Progenitor cell of endocrine pancreas (in vitro differentiated cells): ENCODE measurements at regions not wholly inside any gene's neighbourhood (a gene's known extent, or its start where the extent isn't known, plus 50 kb on each side); places are given as distances from the start of the nearest gene placed in this dataset.

ENCODE experiments used
- DNase-seq: peaks from one replicate; pipeline ENCODE4 v3.0.0; 2021; ENCODE audit warnings: low spot score; ENCODE audit not compliant: unreplicated experiment
- H3K27ac Mint-ChIP-seq: 2 replicates; pipeline ENCODE4 v1.8.0; 2021; ENCODE audit warnings: mild to moderate bottlenecking, moderate library complexity, mixed read lengths
- H3K27me3 Mint-ChIP-seq: 2 replicates; pipeline ENCODE4 v1.8.0; 2021; ENCODE audit warnings: mixed read lengths
- H3K36me3 Mint-ChIP-seq: 2 replicates; pipeline ENCODE4 v1.8.0; 2022; ENCODE audit warnings: mixed read lengths; ENCODE audit not compliant: insufficient read depth
- H3K4me1 Mint-ChIP-seq: 2 replicates; pipeline ENCODE4 v1.8.0; 2021; ENCODE audit warnings: low read depth, mixed read lengths
- H3K4me3 Mint-ChIP-seq: 2 replicates; pipeline ENCODE4 v1.8.0; 2021; ENCODE audit warnings: low read depth, mild to moderate bottlenecking, moderate library complexity, mixed read lengths
- H3K9me3 Mint-ChIP-seq: 2 replicates; pipeline ENCODE4 v1.8.0; 2021; ENCODE audit warnings: low read depth, mixed read lengths
- CTCF ChIP-seq: fragments of 200-600 bp; sonication (generic); IDR thresholded peaks from one replicate; pipeline ENCODE4 v1.5.0; 2021; ENCODE audit warnings: antibody characterized with exemption, mild to moderate bottlenecking; ENCODE audit not compliant: unreplicated experiment

- peaks cover 2% of the 10 kb centered on the region for H3K36me3 Mint-ChIP-seq
- no peaks in the 10 kb centered on the region for H3K27me3 Mint-ChIP-seq
- H3K4me3 Mint-ChIP-seq = no peak overlapping the region
- peaks cover 29% of the 10 kb centered on the region for H3K9me3 Mint-ChIP-seq
- TF ChIP-seq CTCF = no peak
- no peaks in the 10 kb centered on the region for H3K4me1 Mint-ChIP-seq
- H3K27ac Mint-ChIP-seq = no peak overlapping the region
- DNase-seq = no peak
Measured at GRCh38 chr3:106540743-106541142, 671.9 kb upstream of the CBLB start.

- Mint-ChIP-seq H3K4me3 (no peak overlapping the region), H3K27me3 (no peaks in the 10 kb centered on the region), H3K36me3 (peaks cover 2% of the 10 kb centered on the region), H3K27ac (no peak overlapping the region), H3K4me1 (no peaks in the 10 kb centered on the region), H3K9me3 (peaks cover 26% of the 10 kb centered on the region)
- TF ChIP-seq CTCF = no peak
- no peak for DNase-seq
Measured at GRCh38 chr3:106542101-106542769, 673.4 kb upstream of the CBLB start.

- no peak overlapping the region for H3K4me3 Mint-ChIP-seq
- TF ChIP-seq CTCF = no peak
- H3K27me3 Mint-ChIP-seq = no peaks in the 10 kb centered on the region
- no peak for DNase-seq
- no peaks in the 10 kb centered on the region for H3K4me1 Mint-ChIP-seq
- no peak overlapping the region for H3K27ac Mint-ChIP-seq
- H3K36me3 Mint-ChIP-seq = no peaks in the 10 kb centered on the region
- H3K9me3 Mint-ChIP-seq = peaks cover 10% of the 10 kb centered on the region
Measured at GRCh38 chr3:106552351-106553043, 683.7 kb upstream of the CBLB start.

GRCh38 chr3:106560451-106560966 is 691.7 kb upstream of the CBLB start:
- Mint-ChIP-seq H3K4me3 (no peak overlapping the region), H3K4me1 (no peaks in the 10 kb centered on the region), H3K36me3 (no peaks in the 10 kb centered on the region), H3K27ac (no peak overlapping the region), H3K27me3 (no peaks in the 10 kb centered on the region), H3K9me3 (no peaks in the 10 kb centered on the region)
- no peak for TF ChIP-seq CTCF
- no peak for DNase-seq

GRCh38 chr3:106566277-106566676 is 697.5 kb upstream of the CBLB start:
- Mint-ChIP-seq H3K27ac (no peak overlapping the region), H3K4me1 (peaks cover 2% of the 10 kb centered on the region), H3K36me3 (no peaks in the 10 kb centered on the region), H3K27me3 (no peaks in the 10 kb centered on the region), H3K9me3 (no peaks in the 10 kb centered on the region), H3K4me3 (no peak overlapping the region)
- no peak for TF ChIP-seq CTCF
- no peak for DNase-seq
